Body of pancreas (tissue), 4 donors: ENCODE measurements at regions not wholly inside any gene's neighbourhood (a gene's known extent, or its start where the extent isn't known, plus 50 kb on each side); places are given as distances from the start of the nearest gene placed in this dataset.

Experiments used
- POLR2A ChIP-seq, 3 donors: fragments of 450-650 bp; IDR thresholded peaks; one replicate each; pipeline ENCODE4 v1.6.1; 2016; ENCODE audit warnings: antibody characterized with exemption in 3 of 3, mild to moderate bottlenecking in 2 of 3
- TF ChIP-seq, protein P1 (sequence below), 7 experiments: fragments of 450-650 bp in 4 of 7; fragments of 200-600 bp in 3 of 7; sonication (generic) in 3 of 7; IDR thresholded peaks; one replicate each; pipeline ENCODE4 v1.5.1; 2016 to 2019; ENCODE audit warnings: antibody characterized with exemption in 7 of 7

DNA sequence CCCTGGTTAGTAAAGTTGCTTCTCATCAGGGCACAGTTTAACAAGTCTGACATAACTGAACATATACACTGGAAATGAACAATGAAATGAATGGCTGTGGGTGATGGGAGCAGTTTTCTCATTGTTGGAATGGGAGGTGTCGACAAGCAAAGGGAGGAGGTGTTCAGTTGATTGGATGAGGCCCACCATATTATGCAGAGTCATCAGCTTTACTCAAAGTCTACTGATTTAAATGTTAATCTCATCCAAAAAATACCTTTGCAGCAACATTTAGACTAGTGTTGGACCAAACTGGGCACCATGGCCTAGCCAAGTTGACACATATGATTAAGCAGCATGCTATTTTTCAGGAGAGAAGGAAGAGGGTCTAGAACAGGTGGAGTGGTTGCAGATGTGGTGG, 201.7 kb downstream of the RAMP3 start:
- TF ChIP-seq, protein P1, sequence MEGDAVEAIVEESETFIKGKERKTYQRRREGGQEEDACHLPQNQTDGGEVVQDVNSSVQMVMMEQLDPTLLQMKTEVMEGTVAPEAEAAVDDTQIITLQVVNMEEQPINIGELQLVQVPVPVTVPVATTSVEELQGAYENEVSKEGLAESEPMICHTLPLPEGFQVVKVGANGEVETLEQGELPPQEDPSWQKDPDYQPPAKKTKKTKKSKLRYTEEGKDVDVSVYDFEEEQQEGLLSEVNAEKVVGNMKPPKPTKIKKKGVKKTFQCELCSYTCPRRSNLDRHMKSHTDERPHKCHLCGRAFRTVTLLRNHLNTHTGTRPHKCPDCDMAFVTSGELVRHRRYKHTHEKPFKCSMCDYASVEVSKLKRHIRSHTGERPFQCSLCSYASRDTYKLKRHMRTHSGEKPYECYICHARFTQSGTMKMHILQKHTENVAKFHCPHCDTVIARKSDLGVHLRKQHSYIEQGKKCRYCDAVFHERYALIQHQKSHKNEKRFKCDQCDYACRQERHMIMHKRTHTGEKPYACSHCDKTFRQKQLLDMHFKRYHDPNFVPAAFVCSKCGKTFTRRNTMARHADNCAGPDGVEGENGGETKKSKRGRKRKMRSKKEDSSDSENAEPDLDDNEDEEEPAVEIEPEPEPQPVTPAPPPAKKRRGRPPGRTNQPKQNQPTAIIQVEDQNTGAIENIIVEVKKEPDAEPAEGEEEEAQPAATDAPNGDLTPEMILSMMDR (IDR thresholded peaks at IDR 0.05) = no peak
- TF ChIP-seq POLR2A (IDR thresholded peaks at IDR 0.05) = no peak
